GM18868 (cell line): ENCODE measurements at regions not wholly inside any gene's neighbourhood (a gene's known extent, or its start where the extent isn't known, plus 50 kb on each side); places are given as distances from the start of the nearest gene placed in this dataset.

Source experiments
- ATAC-seq: cut with Tn5 transposase; IDR thresholded peaks from one replicate; pipeline ENCODE4 v1.9.1; 2021; ENCODE audit warnings: mild to moderate bottlenecking, moderate library complexity; ENCODE audit not compliant: unreplicated experiment

DNA sequence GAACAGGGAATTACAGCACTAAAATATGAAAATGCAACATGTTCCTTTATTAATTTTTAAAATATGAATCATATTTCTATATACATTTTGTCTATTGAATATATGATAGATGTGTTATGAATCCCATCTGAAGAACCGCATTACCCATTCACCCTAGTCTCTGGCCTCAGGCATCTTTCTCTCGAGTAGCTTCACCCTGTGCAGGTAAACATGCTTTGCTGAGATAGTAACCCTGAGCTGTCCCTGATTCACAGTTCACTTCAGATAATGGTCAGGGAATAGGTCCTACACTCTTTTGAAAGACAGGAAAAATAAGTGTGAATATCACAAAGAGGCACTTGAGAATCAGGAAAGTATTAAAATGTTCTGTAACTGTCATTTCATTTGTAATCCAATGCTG lies 766.8 kb downstream of the IRX1 start:
- no peak for ATAC-seq

DNA sequence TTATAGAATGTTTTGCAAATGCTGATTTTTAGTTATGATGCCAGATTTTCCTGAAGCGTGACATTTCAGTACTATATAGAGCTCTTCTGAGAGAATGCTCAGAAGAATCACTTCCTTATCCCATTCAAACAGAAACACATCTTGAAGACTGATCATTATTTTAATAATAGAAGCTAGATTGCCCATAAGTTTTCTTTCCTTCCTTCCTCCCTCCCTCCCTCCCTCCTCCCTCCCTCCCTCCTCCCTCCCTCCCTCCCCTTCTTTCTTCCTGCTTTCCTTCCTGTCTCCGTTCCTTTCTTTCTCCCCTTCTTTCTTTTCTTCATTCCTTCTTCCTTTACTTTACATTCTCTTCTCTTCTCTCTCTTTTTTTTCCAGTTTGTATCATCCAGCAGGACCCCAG lies 767.4 kb downstream of the IRX1 start:
- no peak for ATAC-seq

DNA sequence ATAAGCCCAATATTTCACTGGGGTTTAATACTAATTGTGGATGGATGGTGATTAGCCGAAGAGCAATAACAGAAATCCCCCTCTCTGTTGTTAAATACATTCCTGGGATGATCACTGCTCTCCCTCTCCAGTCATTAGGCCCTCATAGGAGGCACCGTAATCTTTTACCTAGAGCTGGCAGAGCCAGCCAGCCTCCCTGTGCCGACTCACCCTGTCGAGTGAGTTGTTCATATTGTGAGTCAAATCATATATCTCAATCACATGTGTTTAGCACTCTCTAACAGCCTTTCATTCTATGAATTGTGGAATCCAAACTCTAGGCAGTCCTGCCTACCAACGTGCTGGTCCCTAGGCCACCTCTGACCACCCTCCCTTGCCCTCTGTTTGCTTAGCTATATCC lies 771.0 kb downstream of the IRX1 start:
- no peak for ATAC-seq

DNA sequence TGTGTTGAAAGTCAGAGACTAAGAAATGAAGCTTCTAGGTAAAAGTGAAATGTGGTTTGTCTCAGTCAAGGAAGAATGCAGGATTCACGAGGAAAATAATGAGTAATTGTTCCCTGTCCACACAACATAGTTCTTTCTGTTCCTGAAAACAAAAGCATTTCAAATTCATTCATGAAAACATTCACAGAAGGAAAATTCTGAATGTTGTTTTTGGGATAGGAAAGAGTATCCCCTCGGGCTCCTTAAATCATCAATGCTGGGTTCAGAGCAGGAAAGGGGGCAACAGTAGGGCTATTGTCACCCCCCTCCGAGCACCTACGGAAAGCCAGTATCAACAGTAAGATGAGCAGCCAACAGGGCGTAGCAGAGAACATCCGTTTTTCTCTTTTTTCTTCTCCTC lies 769.9 kb upstream of the ADAMTS16 start:
- no peak for ATAC-seq

DNA sequence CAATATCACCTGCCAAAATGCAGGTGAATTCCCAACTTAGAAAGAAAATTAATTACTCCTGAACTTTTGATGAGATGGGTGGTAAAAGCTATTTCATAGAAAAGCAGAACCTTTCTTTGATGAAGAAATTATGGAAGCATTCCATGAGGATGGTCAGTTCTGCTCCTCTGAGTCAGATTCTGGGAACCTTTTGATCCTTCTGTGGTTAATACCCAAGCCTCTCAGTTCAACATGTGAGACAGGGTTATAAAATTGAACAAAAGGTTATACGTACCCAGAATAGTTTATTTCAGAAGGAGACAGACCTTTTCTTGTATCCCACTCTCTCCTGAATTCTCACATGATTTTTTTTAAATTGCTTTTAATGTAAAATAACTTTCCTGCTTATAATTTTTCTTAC lies 767.6 kb upstream of the ADAMTS16 start:
- no peak for ATAC-seq

DNA sequence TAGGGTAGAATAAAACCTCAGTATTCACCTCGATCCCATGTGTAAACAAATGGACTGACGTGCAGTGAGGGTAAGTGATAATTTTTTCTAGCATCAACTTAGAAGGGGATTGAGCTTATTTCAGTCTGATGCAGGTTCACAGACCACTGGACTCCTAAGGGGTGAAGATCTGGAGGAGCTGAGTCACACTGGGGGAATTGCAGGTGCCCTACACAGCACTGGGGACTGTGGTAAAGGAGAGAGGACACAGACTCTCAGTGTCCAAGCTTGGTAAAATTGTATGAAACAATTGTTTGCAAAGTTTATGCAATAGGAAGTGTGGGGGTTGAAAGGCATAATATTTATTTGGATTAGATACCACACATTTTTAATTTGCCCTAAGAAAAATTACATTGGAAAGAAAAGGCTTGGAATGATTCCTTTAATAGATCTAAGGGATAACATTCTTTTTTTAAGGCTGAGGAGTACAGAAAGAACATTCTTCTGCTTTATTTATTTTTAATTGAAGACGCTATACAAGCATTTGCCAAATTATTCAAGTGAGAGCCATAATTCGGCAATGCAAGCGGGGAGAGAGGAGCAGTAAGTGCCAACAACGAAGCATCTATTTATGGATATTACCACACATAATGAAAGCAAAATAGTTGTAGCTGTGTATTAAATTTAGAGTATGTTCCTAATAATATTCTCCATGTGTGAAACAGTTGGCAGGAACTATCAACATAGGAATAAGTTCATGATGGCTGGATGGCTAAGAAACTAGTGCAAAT lies 766.9 kb upstream of the ADAMTS16 start:
- no peak for ATAC-seq

DNA sequence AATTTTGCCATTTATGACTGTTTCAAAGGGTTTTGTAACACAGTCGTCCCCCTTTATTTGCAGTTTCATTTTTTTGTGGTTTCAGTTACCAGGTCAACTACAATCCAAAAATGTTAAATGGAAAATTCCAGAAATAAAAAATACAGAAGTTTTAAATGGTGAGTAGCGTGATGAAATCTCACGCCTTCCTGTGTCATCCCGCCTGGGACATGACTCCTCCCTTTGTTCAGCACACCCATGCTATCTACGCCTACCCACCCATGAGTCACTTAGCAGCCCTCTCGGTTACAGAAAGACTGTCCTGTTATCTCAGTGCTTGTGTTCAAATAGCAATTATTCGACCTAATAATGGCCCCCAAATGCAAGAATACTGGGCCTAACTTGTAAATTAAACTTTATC lies 765.3 kb upstream of the ADAMTS16 start:
- no peak for ATAC-seq

DNA sequence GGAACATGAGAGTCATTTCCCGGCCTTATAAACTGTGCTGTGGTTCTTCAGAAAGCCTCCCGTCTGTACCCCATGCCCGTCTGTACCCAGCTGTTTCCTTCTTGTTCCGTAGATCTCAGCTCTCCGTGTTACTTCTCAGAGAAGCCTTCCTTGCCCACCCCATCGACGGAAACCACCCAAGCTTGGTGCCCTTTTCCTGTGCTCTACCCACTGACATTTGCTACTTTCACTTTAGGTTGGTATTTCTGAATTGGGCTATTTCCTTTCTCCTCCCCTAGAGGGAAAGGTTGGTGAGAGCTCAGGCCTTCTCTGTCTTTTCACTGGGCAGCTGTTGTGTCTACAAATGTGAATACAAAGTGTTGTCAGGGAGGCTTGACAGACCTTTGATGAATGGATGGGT lies 764.5 kb upstream of the ADAMTS16 start:
- no peak for ATAC-seq

DNA sequence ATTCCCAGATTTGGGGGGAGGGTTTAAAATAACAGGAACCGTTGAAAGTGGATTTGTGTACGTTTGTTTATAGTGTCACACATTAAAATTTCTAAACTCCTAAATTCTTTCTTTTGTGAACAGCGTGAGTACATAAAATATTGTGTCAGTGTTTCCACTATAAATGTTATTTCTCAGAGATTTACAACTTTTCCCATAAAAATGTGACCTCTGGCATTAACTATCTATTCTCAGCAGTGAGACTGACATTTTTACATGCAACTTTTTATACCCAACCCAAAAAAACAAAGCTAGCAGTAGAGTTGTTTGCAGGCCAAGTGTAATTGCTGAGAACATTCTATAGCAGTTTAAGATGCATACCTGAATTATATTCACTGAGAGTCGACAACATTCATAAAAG lies 757.0 kb upstream of the ADAMTS16 start:
- ATAC-seq = no peak

DNA sequence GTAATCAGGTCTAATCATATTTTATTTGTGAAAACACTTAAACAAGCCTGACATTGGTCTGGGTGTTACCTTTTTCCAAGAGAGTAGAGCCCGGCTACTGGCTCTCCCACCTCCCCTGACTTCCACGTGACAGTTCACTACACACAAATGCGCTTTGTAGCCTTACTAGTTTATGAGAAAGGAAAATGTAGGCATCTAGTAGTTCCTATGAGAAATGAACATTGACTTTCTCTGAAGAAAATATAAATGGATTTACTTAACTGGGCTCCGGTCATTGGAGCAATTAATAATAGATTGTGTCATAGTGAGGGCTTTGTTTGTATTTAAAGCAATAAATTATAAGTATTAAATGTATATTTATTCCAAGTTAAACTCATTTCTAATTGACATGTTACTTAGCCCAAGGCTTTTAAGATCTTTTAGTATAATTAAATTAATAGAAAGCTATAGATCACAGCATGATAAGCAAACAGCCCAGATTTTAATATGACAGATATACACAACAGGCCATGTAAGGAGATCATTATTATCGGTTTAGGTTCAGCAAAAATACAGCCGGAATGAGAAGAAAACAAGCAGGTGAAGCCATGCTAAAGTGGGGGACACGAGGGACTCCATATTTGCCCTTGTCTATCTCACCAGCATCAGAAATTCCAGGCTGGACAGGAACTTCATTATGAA lies 756.5 kb upstream of the ADAMTS16 start:
- ATAC-seq = no peak

DNA sequence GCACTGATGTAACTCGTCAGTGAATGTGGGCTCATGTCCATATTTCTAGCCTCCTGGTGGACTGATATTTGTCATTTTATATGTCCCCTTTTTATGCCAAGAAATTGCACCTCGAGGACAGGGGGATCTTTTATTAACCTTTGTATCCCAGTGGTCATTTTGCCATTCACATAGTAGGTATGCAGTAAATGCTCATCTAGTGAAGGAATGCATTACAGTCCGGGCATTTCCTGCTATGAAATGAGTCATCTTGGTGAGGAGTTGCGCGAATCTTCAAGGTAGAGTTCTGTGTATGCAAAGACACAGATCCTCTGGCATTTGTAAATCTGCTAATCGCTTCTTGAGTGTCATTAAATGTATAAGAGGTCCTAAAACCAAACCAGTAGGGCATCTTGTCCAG lies 755.5 kb upstream of the ADAMTS16 start:
- no peak for ATAC-seq

DNA sequence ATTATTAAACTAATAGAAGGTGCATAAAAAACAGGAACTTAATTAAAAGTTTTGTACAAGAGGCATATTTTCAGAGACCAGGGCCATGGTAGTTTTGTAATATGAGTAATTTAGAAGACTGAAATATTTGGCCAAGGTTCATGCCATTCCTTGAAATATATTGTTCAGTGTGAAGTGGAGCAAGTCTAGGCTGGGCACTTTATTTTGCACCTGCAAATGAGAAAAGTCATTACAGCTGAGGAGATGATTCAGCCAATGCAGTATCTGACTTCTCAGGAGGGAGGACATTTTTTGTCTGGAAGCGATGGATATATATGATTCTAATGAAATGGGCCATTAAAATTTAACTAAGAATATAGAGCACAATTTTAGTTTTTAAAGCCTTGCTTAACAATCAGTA lies 754.0 kb upstream of the ADAMTS16 start:
- ATAC-seq = no peak

DNA sequence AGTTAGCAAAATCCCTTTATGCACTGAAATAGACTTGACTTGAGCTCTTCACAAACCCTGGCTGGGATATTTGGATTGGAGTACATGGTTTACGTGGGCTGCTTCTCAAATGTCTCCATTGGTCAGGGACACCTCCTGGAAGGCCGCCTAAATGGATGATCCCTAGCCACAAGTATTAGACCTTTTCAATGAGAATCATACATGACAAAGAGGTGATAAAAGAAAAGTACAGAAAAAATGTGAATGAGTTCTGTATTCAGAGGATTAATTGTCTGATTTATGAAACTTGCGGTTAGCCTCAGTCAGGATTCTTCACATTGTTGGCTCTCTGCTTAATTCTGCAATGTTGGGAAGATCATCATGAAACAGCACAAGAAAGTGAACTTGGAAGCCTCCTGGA lies 752.8 kb upstream of the ADAMTS16 start:
- no peak for ATAC-seq

DNA sequence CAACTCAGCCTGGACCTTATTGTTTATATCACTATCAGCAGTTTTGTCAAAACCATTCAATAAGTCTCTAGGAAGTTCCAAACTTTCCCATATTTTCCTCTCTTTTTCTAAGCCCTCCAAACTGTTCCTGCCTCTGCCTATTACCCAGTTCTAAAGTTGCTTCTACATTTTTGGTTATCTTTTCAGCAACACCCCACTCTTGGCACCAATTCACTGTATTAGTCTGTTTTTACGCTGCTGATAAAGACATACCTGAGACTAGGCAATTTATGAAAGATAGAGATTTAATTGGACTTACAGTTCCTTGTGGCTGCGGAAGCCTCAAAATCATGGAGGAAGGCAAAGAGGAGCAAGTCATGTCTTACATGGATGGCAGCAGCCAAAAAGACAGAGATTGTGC lies 744.4 kb upstream of the ADAMTS16 start:
- ATAC-seq = no peak

DNA sequence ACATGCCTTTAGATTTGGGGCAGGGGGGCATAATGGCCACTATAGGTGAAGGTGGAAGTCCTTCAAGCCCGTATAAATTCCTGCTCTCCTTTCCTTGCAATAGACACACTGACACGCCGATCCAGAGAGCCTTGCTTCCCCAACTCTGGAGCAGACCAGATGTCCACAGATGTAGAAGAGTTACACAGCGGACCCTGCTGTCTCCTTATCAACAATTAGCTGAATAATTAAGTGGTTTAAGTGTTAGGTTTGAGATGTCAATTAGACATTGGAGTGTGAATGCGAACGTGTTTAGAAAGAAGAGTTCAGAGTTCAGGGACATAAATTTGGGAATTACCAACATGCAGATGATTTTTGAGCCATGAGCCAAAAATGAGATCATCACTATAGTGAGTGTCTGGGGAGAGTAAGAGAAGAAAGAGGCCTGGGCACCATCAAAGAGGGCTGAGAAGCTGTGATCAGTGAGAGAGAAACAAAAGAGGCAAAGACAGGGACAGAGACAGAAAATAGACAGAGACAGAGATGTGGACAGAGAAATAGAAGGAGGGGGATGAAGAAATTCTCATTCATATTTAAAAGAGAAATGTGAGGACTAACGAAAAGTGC lies 734.4 kb upstream of the ADAMTS16 start:
- ATAC-seq = no peak

DNA sequence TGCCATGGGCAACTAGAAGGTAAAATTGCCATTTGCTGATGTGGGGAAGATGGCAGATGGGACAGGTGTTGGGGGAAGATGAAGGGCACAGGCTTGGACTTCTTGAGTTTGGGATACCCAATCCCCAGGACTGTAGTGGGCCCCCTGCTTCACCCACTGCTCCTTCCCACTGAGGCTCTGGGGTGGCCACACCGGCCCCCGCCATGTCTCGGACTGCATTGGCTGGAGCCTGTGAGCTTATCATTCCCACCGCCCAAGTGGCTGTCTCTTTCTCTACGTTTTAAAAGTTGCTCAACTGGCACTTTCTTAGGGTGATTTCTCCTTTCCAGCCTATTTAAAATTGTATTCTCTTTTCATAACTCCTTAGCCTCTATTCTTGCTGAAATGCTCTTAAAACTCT lies 730.0 kb upstream of the ADAMTS16 start:
- no peak for ATAC-seq

DNA sequence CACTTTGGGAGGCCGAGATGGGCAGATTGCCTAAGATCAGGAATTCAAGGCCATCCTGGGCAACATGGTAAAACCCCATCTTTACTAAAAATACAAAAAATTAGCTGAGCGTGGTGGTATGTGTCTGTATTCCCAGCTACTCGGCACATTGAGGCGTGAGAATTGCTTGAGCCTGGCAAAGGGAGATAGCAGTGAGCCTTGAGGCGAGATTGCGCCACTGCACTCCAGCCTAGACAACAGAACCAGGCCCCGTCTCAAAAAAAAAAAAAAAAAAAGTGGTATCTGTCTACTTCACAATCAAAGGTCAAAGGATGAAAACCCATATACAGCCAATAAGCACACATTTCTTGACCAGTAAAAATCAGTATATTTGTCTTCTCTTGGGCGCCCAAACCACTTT lies 728.5 kb upstream of the ADAMTS16 start:
- ATAC-seq = no peak

DNA sequence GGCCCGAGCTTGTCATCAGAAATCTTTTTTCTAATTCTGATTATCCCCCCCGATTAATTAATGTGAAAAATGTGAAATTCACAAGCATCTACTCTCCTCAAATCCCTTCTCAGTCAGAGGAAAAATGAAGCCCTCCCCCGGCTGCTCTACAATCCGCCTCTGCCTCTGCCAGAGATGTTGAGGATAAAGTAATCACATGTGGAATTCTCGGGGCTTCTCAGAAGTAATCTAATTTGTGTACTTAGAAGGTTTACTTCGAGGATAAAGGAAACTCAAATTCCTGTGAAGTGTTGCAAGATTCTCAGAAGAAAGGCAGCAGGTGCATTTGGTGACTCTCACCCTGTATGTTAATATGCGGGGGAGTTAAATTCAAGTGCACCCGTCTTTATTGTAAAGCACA lies 726.1 kb upstream of the ADAMTS16 start:
- ATAC-seq = no peak

DNA sequence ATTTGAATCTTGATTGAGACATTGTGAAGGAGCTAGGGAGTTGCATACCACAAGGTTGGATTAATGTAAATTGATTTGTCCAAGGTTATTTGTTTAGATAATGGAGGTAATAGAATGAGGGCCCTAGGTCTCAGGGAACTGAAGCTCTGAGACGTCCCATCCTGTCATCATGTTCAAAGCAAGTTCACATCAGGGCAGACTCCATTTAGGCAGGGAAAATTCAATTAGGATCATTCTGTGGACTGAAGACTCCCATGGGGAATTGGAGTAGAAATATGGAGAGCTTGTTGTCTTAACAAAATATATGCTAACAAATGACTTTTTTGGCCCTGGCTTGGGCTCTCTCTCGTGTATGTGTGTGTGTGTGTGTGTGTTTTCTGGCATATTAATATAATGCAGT lies 722.0 kb upstream of the ADAMTS16 start:
- no peak for ATAC-seq

DNA sequence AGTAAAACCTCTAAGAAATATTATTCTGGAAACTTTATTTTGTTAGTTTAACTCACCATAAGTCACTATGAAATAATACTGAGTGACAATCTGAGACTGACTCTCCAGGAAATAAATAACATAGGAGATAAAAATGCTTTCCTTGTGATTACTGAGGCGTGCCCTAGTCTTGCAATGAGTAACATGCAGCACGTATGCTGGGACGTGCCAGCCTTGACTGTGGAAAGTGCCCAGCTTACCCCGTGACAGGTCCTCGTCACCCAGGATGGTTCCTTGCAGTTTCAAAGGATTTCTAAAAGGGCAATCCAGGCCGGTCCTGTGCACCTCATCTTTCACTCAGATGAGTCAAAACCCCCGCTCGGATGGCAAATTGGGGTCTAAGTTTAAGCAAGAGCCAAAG lies 720.8 kb upstream of the ADAMTS16 start:
- no peak for ATAC-seq

DNA sequence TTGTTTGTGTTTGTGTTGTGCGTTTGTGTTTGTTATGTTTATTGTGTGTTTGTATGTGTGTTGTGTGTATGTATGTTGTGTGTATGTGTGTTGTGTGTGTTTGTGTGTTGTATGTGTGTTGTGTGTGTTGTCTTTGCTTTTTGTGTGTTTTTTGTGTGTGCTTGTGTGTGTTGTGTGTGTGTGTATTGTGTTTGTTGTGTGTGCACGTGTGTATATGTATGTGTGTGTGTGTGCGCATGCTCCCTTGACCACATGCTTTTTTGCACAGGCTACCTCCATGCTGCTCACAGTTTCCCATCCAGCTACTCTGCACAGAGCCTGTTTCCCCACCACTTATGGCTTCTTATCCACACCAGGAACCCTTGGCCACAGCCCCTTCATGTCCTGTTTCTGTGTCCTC lies 720.0 kb upstream of the ADAMTS16 start:
- ATAC-seq = no peak

DNA sequence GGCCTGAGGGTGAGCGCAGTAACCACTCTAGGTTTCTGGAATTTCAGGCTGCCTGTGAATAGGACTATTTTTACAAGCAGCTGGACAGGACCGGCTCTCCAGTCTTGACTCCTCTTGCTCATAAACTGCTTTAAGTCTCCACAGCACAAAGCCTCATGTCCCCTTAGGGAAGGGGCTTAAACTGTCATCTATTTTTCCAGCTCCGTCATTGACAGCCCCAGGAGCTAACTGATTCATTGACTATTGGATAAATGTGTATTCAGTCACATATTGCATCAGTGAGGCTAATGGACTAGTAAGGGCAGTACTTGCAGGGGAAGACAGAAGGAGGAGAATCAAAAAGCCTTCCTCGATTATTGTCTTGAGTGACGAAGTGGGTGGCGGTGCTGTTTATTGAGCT lies 719.4 kb upstream of the ADAMTS16 start:
- ATAC-seq = no peak
